GM11168 (cell line): ENCODE measurements at regions not wholly inside any gene's neighbourhood (a gene's known extent, or its start where the extent isn't known, plus 50 kb on each side); places are given as distances from the start of the nearest gene placed in this dataset.
"Not testable (repeated sequence)": the region's sequence is repeated elsewhere in the genome, so short reads cannot be mapped to it uniquely, and the experiment has no call there.

Source experiments
- in situ Hi-C: fragments of 300-500 bp; cut with MboI; formaldehyde crosslinking; loops from one replicate; pipeline ENCODE4 v1.12.0; 2022; ENCODE audit warnings: low sequenced_read_pairs; ENCODE audit not compliant: unreplicated experiment

DNA sequence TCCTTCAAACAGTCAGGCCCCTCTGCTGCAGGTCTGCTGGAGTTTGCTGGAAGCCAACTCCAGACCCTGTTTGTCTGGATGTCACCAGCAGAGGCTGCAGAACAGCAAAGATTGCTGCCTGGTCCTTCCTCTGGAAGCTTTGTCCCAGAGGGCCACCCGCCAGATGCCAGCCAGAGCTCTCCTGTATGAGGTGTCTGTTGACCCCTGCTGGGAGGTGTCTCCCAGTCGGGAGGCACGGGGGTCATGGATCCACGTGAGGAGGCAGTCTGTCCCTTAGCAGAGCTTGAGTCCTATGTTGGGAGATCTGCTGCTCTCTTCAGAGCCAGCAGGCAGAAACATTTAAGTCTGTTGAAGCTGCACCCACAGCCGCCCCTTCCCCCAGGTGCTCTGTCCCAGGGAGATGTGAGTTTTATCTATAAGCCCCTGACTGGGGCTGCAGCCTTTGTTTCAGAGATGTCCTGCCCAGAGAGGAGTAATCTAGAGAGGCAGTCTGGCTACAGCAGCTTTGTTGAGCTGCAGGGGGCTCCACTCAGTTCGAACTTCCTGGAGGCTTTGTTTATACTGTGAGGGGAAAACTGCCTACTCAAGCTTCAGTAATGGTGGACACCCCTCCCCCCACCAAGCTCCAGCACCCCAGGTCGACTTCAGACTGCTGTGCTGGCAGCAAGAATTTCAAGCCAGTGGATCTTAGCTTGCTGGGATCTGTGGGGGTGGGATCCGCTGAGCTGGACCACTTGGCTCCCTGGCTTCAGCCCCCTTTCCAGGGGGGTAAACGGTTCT, 72.1 kb downstream of the OGFRL1 start:
- in situ Hi-C loops: not testable (repeated sequence)

DNA sequence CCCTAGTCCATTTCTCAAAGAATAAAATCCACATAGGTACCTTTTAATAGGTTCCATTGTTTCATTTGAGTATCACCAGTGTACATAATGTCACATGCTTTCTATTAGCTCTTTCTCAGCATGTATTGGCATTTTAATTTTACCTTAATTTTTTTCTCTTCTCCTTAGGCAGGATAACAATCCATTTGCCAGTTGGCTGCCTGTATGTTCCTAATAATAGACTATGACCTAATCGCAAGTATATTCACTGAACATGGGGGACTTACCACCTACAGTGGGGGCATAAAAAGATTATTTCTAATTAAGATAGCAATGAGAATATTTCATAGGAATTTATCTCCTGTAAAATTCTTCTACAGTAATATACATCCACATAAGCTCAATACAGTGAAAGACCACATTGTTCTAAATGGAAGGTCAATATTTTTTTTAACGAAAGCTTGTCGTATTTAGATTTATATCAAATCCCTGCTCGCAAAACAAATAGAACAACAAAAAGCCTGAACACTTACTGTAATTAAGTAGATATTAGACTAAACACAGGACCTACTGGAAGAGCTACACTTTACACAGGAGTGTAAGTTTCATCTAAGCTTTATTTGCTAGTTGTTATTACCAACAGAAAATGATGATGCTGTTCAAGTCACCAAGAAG, 76.4 kb downstream of the OGFRL1 start:
- in situ Hi-C loops: no loop called here

DNA sequence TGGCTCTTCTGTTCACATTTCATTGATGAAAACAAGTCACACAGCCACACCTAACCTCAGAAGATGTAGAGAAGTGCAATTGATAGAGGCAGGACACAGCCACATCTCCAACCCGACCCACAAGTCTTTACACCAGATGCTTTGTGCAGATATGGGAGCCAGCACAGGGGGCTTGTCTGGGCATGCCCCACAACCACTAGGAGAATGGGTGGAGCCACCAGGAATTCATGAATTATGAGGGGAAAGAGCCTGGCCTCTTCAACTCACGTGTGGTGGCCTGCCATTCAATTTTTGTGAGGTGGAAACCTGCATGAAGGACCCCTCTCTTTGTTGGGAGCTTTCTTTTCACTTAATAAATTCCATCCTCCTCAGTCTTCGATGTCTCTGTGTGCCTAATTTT, 79.1 kb downstream of the OGFRL1 start:
- in situ Hi-C loops: no loop called here

DNA sequence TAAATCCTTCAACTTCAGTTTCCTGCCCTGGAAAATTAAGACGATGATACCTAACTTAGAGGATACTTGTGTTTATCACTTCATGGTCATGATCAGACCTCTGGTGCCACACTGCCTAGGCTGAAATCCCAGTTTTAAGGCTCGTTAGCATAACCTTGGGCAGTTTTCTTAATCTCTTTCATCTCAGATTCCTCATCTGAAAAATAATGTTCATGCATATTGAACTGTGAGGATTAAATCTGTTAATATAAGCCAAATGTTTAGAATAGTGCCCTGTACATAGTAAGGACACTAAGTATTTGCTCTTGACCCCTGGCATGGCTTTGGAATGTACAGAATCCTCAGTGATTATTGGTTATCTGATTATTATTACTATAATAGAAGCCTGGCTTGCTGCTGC, 79.7 kb downstream of the OGFRL1 start:
- in situ Hi-C loops: no loop called here

DNA sequence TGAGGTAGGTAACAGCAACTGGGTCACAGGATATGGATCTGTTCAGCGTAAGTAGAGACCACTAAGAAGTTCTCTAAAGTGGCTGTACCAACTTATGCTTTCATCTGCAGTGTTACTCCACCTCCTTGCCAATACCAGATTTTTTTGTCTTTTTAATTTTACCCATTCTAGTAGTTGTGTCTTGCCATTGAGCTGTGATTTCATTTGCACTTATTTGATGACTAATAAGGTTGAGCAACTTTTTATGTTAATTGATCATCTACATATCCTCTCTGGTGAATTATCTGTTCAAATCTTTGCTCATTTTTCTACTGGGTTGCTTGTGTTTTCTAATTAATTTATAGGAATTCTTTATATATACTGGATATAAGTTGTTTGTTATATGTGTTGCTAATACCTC, 82.9 kb downstream of the OGFRL1 start:
- in situ Hi-C loops: no loop called here

DNA sequence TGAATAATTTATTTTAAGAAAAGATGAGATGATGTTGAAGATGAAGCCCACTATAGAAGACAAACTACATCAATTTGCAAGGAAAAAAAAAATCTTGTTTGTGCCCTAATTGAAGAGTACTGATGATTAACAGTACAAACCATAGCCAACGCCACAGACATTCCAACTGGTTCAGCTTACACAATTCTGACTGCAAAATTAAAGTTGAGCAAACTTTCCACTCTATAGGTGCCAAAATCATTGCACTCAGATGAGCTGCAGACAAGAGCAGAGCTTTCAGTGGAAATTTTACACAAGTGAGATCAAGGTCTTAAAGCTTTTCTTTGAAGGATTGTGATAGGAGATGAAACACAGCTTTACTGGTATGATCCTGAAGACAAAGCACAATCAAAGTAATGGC, 85.3 kb downstream of the OGFRL1 start:
- in situ Hi-C loops: no loop called here

DNA sequence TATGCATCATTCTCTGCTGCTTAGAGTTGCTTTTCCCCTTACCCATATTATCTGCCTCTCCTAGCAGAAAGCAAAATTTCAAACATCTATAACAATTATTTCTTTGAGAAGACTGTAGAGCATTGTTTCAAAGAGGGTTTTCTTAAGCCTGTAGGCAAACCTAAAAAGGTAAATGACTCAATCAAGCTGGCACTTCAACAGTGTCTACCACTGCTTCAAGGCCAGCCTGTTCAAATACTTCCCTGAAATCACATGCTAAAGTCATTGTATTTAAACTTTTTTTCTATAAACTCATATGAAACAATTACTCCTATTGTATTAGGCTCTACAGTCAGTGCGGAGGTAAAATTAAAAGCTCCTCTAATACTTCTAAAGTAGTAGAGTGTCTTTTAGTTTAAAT, 87.1 kb downstream of the OGFRL1 start:
- in situ Hi-C loops: no loop called here

DNA sequence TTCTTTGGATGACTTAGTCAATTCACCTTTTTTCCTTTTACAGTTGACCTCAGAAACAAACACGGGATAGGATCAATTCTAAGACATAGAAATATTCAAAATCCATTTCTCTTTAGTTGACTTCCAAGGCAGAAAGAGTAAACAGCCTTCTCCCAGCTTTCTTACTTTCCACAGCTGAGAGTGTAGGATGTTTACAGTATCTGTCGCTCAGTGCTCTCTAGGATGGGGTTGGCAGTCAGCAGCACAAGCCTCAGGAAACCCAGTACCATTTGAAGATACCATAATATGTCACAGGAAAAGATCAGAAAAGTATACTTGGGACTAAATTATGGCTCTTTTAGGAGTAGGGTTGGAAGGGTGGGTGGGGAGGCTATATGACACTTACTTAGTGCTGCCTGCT, 88.2 kb downstream of the OGFRL1 start:
- in situ Hi-C loops: no loop called here

DNA sequence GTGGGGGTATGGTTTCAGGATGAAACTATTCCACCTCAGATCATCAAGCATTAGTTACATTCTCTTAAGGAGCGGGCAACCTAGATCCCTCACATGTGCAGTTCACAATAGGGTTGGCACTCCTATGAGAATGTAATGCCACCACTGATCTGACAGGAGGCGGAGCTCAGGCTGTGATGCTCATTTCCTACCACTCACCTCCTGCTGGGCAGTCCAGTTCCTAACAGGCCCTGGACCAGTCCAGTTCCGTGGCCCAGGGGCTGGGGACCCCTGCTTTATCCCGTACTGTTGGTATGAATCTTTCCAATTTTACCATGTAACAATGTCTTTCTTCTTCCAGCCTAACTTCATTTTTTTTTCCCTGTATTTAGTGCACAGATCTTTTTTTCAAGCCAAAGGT, 94.9 kb downstream of the OGFRL1 start:
- in situ Hi-C loops: no loop called here

DNA sequence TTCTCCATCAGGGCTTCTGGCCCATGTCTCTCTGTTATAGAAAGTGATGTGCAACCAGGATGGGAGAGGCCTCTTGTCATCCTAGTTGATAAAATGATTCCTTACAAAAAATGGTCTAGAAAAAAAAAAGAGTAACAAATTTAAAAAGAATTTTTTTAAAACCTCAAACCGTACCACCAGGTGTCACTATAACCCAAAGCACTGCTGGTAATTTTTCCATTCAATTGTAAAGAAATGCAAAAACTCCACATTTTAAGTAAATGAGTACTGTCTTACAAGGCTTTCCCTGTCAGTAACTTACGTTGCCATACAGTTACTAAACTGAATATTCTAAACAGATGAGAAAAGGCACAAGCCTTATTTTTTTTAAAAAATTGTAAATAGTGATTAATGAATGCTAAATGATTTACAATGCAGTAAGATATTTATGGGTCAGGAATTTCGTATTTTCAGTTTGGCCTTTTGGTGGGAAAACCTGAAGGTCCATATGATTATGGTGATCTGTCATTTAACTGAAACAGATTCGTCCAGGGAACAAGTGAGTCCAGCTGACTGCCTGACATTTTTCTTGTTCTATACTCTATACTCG, 95.4 kb downstream of the OGFRL1 start:
- in situ Hi-C loops: no loop called here

DNA sequence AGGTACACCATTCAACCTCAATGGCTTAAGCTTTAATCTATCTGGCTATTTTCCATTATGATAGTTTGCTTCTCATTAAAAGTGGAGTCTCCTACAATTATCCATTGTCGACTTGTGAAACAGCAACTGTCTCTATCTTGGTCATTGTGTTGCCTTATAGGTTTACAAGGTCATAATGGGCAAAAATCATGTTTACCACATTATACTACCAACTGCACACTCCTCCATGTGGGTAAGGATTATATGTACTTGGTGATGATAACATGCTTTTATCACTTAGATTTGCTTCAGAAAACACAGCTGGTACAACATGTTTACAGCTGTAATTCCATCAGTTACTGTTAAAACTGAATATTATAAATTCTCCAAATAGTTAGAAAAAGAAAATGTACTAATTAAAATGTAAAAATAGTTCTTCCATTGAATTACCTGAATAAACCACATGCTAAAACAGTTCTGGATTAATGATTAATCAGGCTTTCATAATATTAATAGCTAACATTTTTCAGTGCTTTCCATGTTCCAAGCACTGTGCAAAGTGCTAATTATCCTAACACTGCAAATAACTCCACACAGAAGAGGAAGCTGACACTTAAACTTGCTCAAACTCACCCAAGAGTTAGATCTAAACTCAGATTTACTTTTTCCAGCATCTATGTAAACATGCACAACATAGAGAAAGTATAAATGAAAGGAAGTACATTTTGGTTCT, 96.7 kb downstream of the OGFRL1 start:
- in situ Hi-C loops: no loop called here

DNA sequence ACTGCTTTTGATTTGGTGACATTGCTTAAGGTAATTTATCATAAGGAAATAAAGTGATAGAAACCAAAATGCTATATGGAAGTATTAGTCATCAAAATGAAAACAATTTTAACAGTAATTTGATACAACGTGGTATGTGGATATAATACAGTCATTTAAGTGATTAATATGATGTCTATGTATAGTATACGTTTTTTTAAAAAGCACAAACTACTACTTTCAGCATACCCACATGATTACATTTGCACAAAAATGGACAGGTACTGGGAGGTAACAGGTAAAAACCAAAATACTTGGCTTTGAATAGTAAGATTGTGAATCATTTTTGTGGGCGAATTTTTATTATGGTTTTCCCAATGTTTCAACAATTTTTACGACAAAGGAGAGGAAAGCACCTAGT, 97.6 kb downstream of the OGFRL1 start:
- in situ Hi-C loops: no loop called here

DNA sequence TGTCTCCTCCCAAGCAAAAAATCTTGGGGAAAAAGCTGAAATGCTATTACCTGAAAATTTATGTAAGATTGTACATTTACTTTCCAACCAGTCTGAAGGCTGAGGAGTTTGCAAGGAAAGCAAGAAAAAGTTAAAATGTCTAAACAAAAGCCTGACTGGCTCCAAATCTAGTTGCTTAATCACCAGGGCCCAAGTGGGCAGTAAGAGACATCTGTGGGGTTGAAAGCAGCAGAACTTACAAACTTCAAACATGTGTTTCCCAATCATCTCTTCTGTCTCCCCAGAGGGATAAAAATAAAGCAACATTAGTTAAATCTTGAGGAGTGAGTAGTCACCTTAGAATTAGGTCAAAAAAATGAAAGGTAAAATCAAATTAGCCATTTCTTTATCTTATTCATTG, 98.6 kb downstream of the OGFRL1 start:
- in situ Hi-C loops: no loop called here

DNA sequence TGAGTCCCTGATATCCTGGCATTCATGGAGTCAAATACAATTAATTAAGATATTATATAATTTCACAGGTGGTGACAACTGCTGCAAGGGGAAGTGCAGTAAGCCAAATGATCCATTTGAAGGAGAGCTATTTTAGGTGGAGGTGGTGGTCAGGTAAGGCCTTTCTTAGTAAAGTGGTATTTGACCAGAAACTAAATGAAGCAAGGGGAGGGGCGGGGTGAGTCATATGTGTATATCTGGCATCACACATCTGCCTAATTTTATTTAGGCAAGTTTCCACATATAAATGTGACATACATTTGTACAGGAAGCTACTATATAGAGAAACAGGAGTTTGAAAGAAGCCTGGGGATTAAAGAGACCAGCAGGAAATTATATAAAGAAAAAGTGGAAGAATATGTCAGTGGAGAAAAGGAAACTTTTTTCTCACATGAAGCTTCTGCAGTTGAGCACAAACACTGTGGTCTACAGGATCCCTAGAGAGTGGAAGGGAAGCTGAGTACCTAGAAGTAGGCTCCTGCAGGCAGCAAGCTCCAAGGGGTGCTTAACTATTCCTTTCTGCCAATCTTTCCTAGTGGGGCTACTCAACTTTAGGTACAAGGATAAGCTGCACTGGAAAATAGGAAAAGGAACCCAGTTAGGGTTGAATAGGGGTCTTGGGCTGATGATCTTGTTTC, 99.6 kb downstream of the OGFRL1 start:
- in situ Hi-C loops: no loop called here

DNA sequence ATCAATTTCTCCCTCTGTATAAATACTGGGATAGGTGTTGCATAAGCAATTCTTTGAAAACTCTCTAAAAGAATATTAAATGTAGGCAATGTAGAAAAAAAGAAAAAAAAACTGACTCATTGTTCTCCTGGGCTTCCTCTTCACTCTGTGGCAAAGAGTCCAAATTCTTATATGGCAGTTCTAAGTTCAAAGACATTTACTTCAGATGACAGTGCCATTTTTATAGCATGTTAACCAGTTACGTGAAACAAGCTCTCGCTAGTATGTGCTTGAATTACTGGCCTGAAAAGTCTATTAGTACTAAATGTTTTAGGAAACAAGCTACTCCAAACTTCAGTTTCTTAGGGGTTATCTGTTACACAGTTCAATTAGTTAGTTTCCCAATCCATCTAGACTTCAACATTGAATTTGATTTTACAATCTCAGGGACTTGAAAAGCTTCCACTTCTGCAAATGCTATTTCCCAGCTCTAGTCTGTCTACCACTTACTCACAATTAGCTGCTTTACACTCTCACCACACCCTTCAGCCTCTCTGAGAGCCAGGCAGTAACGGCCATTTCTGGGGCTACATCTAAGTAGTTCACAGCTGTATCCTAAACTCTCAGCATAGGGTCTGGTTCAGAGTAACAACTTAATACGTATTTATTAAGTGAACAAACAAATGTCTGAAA, 100.4 kb downstream of the OGFRL1 start:
- in situ Hi-C loops: no loop called here

DNA sequence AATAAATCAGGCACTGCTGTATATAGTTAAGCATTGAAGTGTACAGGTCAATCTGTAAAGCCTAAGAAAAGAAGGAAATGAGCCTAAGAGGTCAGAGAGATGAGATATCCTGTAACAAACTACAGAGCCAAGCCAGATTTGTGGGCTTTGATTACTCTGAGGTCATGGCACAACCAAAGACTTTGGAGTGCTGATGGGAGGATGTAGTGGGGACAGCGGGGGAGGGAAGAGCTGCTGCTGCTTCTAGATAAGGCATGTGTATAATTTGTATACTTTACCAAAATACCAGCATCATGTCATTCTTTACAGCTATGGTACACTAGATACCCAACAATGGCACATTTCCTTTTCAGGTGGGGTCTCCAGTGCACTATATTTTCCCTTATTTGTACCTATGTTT, 102.5 kb downstream of the OGFRL1 start:
- in situ Hi-C loops: loop anchor here (5.0 kb wide), 1 partner anchor 116 kb away; no protein-coding TSS in a partner anchor

DNA sequence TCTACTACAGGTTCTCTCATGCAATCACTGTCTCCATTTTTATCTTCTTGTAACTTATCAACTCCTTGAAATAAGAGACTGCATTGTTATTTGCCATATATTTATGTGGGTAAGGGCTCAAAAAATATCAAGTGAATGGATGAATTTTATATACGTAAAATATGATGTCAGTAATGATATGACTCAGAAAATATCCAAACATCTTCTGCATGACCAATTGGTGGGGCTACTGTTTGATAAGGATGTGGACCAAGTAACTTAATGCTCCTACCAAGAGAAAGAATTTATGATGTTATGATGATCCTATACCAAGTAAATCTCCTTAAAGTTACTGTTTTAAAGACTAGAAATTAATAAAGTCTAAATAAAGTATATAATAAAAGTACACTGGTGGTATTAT, 103.7 kb downstream of the OGFRL1 start:
- in situ Hi-C loops: loop anchor here (5.0 kb wide), 1 partner anchor 115 kb away; no protein-coding TSS in a partner anchor

DNA sequence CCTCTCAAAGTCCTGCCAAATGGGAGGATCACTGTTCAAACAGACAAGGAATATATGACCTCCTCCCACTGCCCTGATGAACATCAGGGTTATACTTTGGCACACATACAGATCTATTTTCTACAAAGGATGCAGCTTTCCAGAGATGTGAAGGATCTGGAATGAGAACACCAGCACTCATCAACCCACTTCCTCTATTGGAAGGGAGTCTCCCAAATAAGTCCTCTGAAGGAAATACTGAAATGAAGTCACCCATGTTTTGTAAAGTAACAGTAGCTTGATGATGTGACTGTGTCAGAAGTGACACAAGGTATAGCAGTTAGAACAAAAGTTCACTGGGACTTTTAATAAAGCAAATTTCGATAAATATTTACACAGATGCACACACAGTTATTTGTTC, 104.9 kb downstream of the OGFRL1 start:
- in situ Hi-C loops: loop anchor here (5.0 kb wide), 1 partner anchor 114 kb away; no protein-coding TSS in a partner anchor

DNA sequence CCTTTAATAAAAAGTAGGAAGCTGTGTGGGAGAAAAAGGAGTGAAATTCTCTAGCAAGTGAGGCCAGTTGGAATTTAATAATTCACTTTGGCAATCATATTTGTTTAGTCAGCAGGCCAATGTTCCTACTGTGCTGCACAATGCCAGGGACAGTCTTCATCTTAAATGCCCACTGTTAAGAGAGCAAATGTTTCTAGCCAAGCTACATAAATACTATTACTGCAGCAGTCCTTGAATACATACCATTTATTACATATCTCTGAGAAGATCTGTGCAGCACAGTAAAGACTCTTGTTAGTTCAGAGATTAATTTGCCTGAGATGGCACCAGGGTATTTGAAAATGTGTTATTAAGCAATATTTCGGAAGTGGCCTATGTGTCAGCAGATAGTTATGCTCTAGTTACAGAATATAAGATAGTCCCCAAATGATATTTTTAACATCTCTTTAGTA, 105.4 kb downstream of the OGFRL1 start:
- in situ Hi-C loops: loop anchor here (5.0 kb wide), 1 partner anchor 113 kb away; no protein-coding TSS in a partner anchor

DNA sequence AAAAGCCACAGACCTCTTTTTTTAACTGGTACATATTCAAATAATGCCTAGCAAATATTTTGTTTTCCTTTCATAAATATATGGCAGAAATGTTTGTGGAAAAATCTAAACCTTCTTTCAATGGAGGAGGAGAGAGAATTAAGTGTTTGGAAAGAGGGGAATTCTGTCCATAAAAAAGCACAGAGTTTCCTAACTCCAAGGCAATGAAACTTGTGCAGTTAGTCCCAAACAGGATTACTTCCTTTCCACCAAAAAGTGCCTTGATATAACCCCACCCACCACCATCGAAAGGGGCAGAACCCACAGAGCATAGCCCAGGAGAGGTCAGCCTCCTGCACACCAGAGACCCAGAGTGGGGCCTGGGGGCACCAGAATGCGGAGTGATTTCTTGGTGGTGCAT, 106.3 kb downstream of the OGFRL1 start:
- in situ Hi-C loops: loop anchor here (5.0 kb wide), 1 partner anchor 112 kb away; no protein-coding TSS in a partner anchor
